GM18508 (cell line): ENCODE measurements at regions not wholly inside any gene's neighbourhood (a gene's known extent, or its start where the extent isn't known, plus 50 kb on each side); places are given as distances from the start of the nearest gene placed in this dataset.

ENCODE experiments used
- ATAC-seq: cut with Tn5 transposase; IDR thresholded peaks from one replicate; pipeline ENCODE4 v1.9.1; 2021; ENCODE audit warnings: moderate number of reproducible peaks; ENCODE audit not compliant: insufficient read depth, unreplicated experiment

DNA sequence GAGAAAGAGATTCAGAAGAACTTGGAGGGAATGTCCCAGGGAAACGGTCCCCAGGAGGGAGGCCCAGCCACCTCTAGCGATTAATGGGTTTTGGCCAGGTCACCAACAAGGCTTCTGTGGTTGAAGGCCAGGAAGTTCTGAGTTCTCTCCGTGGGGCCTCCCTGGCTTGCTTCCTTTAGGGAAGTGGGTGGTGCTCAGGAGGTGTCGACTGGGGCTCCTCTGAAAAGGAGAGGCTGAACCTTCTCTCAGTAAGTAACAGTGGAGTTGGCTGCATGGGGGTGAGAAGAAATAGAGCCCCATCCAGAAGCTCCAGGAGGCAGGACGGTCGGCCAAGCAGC lies 77.1 kb upstream of the GSE1 start:
- ATAC-seq, result no peak

GRCh38 chr16:85536411-85537330 lies 76.5 kb upstream of the GSE1 start:
- no peak for ATAC-seq

GRCh38 chr16:85537331-85537788 lies 75.8 kb upstream of the GSE1 start:
- ATAC-seq, result no peak

DNA sequence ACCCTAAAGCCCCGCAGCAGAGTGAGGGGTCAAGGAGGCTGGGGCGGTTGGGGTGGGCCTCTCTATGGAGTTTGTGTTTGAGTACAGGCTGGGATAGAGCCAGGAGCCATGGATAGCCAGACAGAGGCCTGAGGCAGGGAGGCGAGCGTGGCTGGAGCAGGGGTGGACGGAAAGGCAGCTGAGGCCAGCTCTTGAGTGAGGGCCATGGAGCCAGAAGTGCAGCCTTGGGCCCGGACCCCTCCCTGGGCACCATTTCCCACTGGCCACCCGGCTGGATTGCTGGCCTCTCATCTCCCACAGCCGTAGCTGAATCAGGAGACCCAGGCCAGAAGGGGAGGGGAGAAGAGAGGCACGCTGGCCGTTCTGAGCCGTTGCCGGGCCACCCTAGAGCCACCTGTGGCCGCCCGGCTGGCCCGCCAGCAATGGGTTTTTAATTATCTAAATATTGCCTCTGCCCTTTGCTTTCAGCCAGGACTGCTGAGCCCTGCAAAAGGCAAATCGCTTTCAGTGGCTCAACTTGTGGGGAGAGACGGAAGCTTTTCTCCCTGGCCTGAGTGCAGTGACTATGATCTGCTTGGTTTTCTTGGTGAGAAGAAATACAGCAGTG lies 75.2 kb upstream of the GSE1 start:
- no peak for ATAC-seq

DNA sequence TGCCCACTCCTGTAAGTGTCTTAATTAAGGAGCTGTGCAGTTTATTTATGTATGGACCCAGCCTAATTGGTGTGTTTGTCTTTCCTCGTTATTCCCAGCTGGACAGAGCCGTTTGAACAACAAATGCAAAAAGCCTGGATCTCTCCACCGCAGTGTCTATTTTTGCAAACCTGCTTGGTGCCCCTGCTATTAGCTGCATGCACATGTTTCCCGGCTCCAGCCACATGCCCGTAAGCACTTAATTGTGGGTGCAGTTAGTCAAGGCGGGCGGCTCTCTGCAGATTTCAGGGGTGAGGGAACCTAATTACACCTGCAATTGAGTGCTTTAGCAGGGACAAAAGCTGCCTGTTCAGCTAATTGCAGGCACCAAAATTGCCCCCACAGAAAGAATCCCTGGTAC lies 74.0 kb upstream of the GSE1 start:
- ATAC-seq, result no peak

DNA sequence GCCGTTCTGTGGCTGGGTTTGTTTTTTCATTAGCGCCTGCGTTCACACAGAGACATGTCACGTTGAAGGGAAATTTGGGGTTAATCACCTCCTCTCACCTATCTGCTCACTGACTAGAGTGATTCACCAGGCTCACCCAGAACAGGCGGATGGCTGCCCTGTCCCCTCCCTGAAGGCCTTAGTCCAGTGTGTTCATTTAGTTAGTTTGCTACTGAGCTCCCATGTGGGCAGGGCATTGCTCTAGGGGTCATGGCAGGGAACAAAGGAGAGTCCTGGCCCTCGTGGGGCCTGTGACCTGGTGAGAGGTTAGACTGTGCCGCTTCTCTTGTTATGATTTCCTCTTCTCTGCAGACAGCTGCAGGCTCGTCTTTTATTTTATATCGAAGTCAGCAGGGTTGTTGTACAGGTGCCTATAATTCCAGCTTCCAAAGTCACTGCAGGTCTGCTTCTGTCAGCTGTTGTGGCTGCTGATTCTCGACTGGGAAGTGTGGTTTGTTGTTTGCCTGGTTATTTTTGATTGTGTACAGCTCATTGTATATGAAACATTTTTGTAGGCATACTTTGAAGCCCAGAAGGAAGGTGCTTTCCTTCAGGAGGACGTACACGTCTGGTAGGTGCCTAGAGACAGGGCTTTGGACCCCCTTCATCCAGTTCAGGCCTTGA lies 73.4 kb upstream of the GSE1 start:
- ATAC-seq, result no peak

DNA sequence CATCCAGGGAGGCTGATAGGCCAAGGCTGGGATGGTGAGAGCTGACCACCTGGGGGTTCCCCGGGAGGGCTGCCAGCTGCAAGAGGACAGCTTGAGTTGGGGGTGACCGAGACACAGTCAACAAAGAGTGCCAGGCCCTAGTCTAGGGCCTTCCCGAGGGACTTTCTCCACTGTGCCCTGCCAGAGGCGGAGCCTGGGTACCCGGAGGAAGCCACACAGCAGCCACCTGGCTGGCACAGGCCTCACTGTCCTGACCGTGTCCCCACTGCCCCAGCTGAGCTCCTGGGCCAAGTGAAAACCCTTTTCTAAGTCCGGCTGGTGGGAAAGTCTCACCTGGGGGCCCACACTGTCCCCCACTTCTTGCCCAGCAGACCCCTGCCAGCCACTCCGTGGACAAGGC lies 71.9 kb upstream of the GSE1 start:
- no peak for ATAC-seq

DNA sequence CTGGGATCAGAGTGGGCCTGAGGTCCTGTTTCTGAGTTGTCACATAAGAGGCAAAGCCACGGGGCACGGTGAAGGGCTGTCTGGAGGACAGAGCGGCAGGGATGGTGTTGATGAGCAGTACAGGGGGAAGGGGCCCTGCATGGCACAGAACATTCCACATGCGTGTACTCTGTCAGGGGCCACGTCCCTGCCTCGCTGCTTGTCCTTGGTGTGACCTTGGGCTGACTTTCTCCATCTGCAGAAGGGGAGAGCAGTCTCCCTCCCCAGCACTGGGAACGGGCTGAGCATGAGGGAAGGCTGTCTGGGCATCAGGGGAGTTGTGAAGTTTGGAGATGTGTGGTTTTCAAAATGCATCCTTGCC lies 71.5 kb upstream of the GSE1 start:
- no peak for ATAC-seq

DNA sequence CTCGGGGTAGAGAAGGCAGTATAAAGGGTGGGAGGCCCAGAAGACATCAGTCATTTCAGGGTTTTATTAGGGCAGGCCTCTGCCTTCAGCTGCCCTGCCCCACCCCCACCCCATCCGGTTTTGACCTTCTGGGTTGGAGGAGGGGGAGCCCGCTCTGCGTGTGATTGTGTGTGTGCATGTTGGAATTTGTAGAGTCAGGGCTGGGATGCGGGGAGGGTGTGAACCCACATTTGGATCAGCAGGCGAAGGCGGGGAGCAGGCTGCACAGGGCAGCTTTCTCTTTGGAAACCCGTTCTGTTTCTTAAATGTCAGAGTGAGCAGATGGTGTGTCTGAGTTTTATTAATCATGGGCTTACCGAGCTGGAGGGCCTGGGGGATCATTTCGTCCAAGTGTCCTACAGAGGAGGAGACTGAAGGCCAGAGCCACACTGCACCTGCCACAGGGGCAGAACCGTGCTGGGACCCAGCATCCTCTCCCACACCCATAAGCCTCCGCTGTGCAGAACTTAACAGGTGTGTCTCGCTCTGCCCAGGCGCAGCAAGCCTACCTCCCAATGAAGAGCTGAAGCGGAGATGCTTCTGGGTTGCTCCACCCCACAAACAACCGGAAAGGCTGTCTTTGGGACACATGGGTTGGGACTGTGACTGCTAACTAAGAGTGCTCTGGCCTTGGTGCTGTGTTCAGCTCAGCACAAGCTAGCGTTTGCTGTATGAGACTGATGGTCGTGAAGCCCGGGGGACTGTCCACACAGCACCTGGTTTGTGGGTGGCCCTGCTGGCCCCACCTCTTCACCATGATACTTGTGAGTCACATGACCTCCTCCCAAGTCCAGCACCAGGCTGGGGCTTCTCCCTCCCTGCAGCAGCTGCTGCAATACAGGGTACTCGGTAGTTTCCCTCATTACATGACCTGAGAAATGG lies 70.9 kb upstream of the GSE1 start:
- no peak for ATAC-seq

- no peak for ATAC-seq
Observed at GRCh38 chr16:85543536-85543935, 69.6 kb upstream of the GSE1 start.

- ATAC-seq, result no peak
Observed at GRCh38 chr16:85544016-85544415, 69.1 kb upstream of the GSE1 start.

GRCh38 chr16:85544668-85545067 lies 68.5 kb upstream of the GSE1 start:
- ATAC-seq, result no peak

DNA sequence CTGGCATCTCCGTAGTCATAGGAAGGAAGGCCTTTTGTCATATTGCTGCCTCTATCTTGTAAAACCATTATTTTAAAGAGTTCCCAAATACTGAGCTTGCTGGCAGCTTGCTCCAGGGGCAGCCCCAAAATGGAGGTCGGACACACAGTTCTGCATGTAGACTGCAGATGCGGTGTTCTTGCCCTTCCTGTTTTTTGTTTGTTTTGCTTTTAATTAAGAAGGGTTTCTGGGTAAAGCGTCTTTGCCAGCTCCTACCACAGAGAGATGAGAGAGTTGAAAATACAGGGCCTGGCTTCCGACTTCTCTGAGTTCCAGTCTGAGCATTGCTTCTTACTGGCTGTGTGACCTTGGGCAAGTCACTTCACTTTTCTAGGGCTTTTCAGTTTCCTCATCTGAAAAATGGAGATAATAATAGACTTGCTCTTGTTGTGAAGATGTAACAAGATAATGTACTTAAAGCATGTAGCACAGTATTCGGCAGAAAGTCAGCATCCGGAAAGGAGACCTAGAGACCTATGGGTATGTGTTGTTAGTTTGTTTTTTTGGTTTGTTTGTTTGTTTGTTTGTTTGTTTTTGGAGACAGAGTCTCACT lies 67.8 kb upstream of the GSE1 start:
- ATAC-seq, result no peak

- ATAC-seq, result no peak
Observed at GRCh38 chr16:85546585-85547447, 66.3 kb upstream of the GSE1 start.

GRCh38 chr16:85548375-85548774 lies 64.7 kb upstream of the GSE1 start:
- no peak for ATAC-seq

GRCh38 chr16:85549766-85550421 lies 63.2 kb upstream of the GSE1 start:
- no peak for ATAC-seq

GRCh38 chr16:85550422-85550864 lies 62.7 kb upstream of the GSE1 start:
- no peak for ATAC-seq
